K562 (cell line): ENCODE measurements at regions not wholly inside any gene's neighbourhood (a gene's known extent, or its start where the extent isn't known, plus 50 kb on each side); places are given as distances from the start of the nearest gene placed in this dataset.
A peak's percentile ranks its signal among the peaks of the same experiment; 100 is the strongest.

Source experiments
- ARID1B ChIP-seq: fragments of 450-650 bp; IDR thresholded peaks from 2 replicates; pipeline ENCODE4 v1.6.1; 2016; ENCODE audit warnings: antibody characterized with exemption, mild to moderate bottlenecking, inconsistent platforms
- ATF6 ChIP-seq: sonication (generic); formaldehyde crosslinking; IDR thresholded peaks from 2 replicates; pipeline ENCODE4 v1.4.0; 2020; ENCODE audit warnings: mild to moderate bottlenecking, missing genetic modification reagents
- CBFA2T3 ChIP-seq: fragments of 450-650 bp; IDR thresholded peaks from 2 replicates; pipeline ENCODE4 v1.6.1; 2017
- CTBP1 ChIP-seq: fragments of 450-650 bp; IDR thresholded peaks from 2 replicates; pipeline ENCODE4 v1.6.1; 2016; ENCODE audit warnings: borderline replicate concordance
- DACH1 ChIP-seq: fragments of 450-650 bp; IDR thresholded peaks from 2 replicates; pipeline ENCODE4 v1.6.1; 2018; ENCODE audit not compliant: partially characterized antibody
- HDAC1 ChIP-seq, 2 experiments: fragments of 450-650 bp; IDR thresholded peaks; 2 replicates each; pipeline ENCODE4 v1.6.1; 2016 to 2017; ENCODE audit warnings: inconsistent platforms in 1 of 2, mild to moderate bottlenecking in 1 of 2, moderate library complexity in 1 of 2
- ID3 ChIP-seq, 2 experiments: fragments of 250-450 bp in 1 of 2; fragments of 450-650 bp in 1 of 2; sonication (Bioruptor Pico) in 1 of 2; IDR thresholded peaks; 2 replicates each; pipeline versions ENCODE4 v1.6.1 to v1.8.0; 2016 to 2021; ENCODE audit warnings: mild to moderate bottlenecking in 2 of 2, moderate library complexity in 2 of 2, missing compliant biosample characterization in 1 of 2, missing genetic modification characterization in 1 of 2
- KLF6 ChIP-seq: fragments of 250-450 bp; sonication (Bioruptor Pico); IDR thresholded peaks from 2 replicates; pipeline ENCODE4 v1.4.0; 2020; ENCODE audit warnings: mild to moderate bottlenecking, moderate library complexity, borderline replicate concordance
- MAFG ChIP-seq: fragments of 450-650 bp; conservative IDR thresholded peaks from 2 replicates; pipeline ENCODE4 v1.6.1; 2016; ENCODE audit warnings: missing genetic modification characterization, missing compliant biosample characterization
- SMARCA4 ChIP-seq: fragments of 450-650 bp; IDR thresholded peaks from 2 replicates; pipeline ENCODE4 v1.6.1; 2016
- SMARCE1 ChIP-seq: fragments of 450-650 bp; IDR thresholded peaks from 2 replicates; pipeline ENCODE4 v1.7.1; 2016; ENCODE audit warnings: mild to moderate bottlenecking
- SPI1 ChIP-seq: IDR thresholded peaks from 2 replicates; pipeline ENCODE4 v1.6.1; 2011; ENCODE audit warnings: low read depth, low read length, control low read depth, borderline replicate concordance
- TF ChIP-seq, protein P1 (sequence below): sonication (generic); formaldehyde crosslinking; IDR thresholded peaks from 2 replicates; pipeline ENCODE4 v1.8.0; 2022; ENCODE audit warnings: missing genetic modification reagents, mild to moderate bottlenecking, moderate library complexity, borderline replicate concordance
- TF ChIP-seq, protein P2 (sequence below): fragments of 250-450 bp; sonication (Bioruptor Pico); IDR thresholded peaks from 2 replicates; pipeline ENCODE4 v1.4.0; 2020; ENCODE audit warnings: mild to moderate bottlenecking, moderate library complexity
- TF ChIP-seq, protein P3 (sequence below): conservative IDR thresholded peaks from 2 replicates; pipeline ENCODE4 v1.6.1; 2011; ENCODE audit warnings: low read depth, mild to moderate bottlenecking, low read length; ENCODE audit not compliant: control insufficient read depth
- TF ChIP-seq, protein P4 (sequence below): fragments of 450-650 bp; formaldehyde crosslinking; IDR thresholded peaks from 2 replicates; pipeline ENCODE4 v1.4.0; 2022; ENCODE audit warnings: missing genetic modification characterization
- TF ChIP-seq, protein P5 (sequence below): fragments of 450-650 bp; formaldehyde crosslinking; IDR thresholded peaks from 2 replicates; pipeline ENCODE4 v1.4.0; 2020; ENCODE audit warnings: mild to moderate bottlenecking, moderate library complexity

DNA sequence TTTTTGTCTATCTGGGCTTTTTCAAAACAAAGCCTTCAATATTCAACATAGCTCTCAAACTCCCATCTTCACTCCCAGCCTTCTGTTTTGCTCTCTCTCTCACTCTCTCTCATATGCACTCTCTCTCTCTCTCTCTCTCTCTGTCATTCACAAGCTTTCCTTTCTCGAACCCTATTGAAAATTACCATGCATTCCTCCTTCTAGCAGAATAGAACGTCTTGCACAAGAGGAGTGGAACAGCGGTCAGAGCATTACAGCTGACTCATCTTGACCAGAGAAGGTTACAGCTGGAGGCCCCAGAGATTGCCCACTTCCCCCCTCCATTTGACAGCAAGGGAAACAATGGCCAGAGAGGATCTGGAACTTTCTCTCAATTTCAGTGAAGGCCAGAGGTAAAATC is 51.0 kb upstream of the LIFR start (continued):
- no peak for TF ChIP-seq ID3 (CRISPR knock-in tag; IDR thresholded peaks at IDR 0.05)
- no peak for TF ChIP-seq ID3 (tag; IDR thresholded peaks at IDR 0.05)
- TF ChIP-seq CBFA2T3 = peak; percentile 54; the same call in 1 of the 2 replicates
- TF ChIP-seq, protein P1, sequence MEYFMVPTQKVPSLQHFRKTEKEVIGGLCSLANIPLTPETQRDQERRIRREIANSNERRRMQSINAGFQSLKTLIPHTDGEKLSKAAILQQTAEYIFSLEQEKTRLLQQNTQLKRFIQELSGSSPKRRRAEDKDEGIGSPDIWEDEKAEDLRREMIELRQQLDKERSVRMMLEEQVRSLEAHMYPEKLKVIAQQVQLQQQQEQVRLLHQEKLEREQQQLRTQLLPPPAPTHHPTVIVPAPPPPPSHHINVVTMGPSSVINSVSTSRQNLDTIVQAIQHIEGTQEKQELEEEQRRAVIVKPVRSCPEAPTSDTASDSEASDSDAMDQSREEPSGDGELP (CRISPR knock-in tag) = peak; percentile 39; the same call in 1 of the 2 replicates
- TF ChIP-seq, protein P2, sequence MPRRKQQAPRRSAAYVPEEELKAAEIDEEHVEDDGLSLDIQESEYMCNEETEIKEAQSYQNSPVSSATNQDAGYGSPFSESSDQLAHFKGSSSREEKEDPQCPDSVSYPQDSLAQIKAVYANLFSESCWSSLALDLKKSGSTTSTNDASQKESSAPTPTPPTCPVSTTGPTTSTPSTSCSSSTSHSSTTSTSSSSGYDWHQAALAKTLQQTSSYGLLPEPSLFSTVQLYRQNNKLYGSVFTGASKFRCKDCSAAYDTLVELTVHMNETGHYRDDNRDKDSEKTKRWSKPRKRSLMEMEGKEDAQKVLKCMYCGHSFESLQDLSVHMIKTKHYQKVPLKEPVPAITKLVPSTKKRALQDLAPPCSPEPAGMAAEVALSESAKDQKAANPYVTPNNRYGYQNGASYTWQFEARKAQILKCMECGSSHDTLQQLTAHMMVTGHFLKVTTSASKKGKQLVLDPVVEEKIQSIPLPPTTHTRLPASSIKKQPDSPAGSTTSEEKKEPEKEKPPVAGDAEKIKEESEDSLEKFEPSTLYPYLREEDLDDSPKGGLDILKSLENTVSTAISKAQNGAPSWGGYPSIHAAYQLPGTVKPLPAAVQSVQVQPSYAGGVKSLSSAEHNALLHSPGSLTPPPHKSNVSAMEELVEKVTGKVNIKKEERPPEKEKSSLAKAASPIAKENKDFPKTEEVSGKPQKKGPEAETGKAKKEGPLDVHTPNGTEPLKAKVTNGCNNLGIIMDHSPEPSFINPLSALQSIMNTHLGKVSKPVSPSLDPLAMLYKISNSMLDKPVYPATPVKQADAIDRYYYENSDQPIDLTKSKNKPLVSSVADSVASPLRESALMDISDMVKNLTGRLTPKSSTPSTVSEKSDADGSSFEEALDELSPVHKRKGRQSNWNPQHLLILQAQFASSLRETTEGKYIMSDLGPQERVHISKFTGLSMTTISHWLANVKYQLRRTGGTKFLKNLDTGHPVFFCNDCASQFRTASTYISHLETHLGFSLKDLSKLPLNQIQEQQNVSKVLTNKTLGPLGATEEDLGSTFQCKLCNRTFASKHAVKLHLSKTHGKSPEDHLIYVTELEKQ = no peak
- no peak for TF ChIP-seq ATF6 (CRISPR knock-in tag)
- peak; percentile 71 for TF ChIP-seq SMARCA4
- TF ChIP-seq, protein P3, sequence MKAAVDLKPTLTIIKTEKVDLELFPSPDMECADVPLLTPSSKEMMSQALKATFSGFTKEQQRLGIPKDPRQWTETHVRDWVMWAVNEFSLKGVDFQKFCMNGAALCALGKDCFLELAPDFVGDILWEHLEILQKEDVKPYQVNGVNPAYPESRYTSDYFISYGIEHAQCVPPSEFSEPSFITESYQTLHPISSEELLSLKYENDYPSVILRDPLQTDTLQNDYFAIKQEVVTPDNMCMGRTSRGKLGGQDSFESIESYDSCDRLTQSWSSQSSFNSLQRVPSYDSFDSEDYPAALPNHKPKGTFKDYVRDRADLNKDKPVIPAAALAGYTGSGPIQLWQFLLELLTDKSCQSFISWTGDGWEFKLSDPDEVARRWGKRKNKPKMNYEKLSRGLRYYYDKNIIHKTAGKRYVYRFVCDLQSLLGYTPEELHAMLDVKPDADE = no peak
- TF ChIP-seq HDAC1 (IDR thresholded peaks at IDR 0.05) = peak in 1 of 2 experiments; percentile 53; a peak in 1 of 4 replicates
- TF ChIP-seq KLF6 (CRISPR knock-in tag) = no peak
- TF ChIP-seq DACH1 = peak; percentile 56
- TF ChIP-seq ARID1B = peak; percentile 63
- peak; percentile 66 for TF ChIP-seq SMARCE1
- peak; percentile 87 for TF ChIP-seq MAFG (tag)
- TF ChIP-seq CTBP1 = peak; percentile 30; the same call in 1 of the 2 replicates
- peak; percentile 87; the same call in 1 of the 2 replicates for TF ChIP-seq SPI1
- TF ChIP-seq, protein P4, sequence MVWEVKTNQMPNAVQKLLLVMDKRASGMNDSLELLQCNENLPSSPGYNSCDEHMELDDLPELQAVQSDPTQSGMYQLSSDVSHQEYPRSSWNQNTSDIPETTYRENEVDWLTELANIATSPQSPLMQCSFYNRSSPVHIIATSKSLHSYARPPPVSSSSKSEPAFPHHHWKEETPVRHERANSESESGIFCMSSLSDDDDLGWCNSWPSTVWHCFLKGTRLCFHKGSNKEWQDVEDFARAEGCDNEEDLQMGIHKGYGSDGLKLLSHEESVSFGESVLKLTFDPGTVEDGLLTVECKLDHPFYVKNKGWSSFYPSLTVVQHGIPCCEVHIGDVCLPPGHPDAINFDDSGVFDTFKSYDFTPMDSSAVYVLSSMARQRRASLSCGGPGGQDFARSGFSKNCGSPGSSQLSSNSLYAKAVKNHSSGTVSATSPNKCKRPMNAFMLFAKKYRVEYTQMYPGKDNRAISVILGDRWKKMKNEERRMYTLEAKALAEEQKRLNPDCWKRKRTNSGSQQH (CRISPR knock-in tag) = peak; percentile 47; the same call in 1 of the 2 replicates
- TF ChIP-seq, protein P5, sequence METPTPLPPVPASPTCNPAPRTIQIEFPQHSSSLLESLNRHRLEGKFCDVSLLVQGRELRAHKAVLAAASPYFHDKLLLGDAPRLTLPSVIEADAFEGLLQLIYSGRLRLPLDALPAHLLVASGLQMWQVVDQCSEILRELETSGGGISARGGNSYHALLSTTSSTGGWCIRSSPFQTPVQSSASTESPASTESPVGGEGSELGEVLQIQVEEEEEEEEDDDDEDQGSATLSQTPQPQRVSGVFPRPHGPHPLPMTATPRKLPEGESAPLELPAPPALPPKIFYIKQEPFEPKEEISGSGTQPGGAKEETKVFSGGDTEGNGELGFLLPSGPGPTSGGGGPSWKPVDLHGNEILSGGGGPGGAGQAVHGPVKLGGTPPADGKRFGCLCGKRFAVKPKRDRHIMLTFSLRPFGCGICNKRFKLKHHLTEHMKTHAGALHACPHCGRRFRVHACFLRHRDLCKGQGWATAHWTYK = no peak
